CD4-positive, alpha-beta memory T cell (primary cell): ENCODE measurements at regions not wholly inside any gene's neighbourhood (a gene's known extent, or its start where the extent isn't known, plus 50 kb on each side); places are given as distances from the start of the nearest gene placed in this dataset.
A peak's percentile ranks its signal among the peaks of the same experiment; 100 is the strongest.
"Not testable (repeated sequence)": the region's sequence is repeated elsewhere in the genome, so short reads cannot be mapped to it uniquely, and the experiment has no call there.

Experiments
- CTCF ChIA-PET: fragments of 350-600 bp; sonication (Branson Sonifier 250); formaldehyde crosslinking; loops from one replicate; lab custom pipeline; 2021; ENCODE audit warnings: inconsistent platforms; ENCODE audit not compliant: partially characterized antibody; lab: Charles Lee
- POLR2A ChIA-PET: fragments of 350-600 bp; sonication (Branson Sonifier 250); formaldehyde crosslinking; loops from one replicate; lab custom pipeline; 2021; ENCODE audit not compliant: partially characterized antibody; lab: Charles Lee
- DNase-seq, 5 donors: peaks; one replicate each; pipeline versions ENCODE4 v3.0.0 to v3.0.0-alpha.2; 2020 to 2022; ENCODE audit warnings: mixed read lengths in 1 of 5
- H3K27ac ChIP-seq: one replicate; pipeline ENCODE4 v1.7.0; 2013; ENCODE audit warnings: low read depth, low read length
- H3K27me3 ChIP-seq: 2 replicates; pipeline ENCODE4 v1.7.0; 2013; ENCODE audit warnings: mild to moderate bottlenecking, low read length, moderate library complexity; ENCODE audit not compliant: insufficient read depth
- H3K36me3 ChIP-seq: 2 replicates; pipeline ENCODE4 v1.7.0; 2013; ENCODE audit warnings: mild to moderate bottlenecking, low read length, moderate library complexity; ENCODE audit not compliant: insufficient read depth
- H3K4me1 ChIP-seq: 2 replicates; pipeline ENCODE4 v1.7.0; 2013; ENCODE audit warnings: mild to moderate bottlenecking, low read length, moderate library complexity; ENCODE audit not compliant: insufficient read depth
- H3K4me3 ChIP-seq, 2 donors: one replicate each; pipeline ENCODE4 v1.7.0; 2013; ENCODE audit warnings: low read length in 2 of 2, mild to moderate bottlenecking in 1 of 2
- H3K9me3 ChIP-seq, 2 donors: one replicate each; pipeline ENCODE4 v1.7.0; 2013; ENCODE audit warnings: low read length in 2 of 2, control low read depth in 1 of 2; ENCODE audit not compliant: control insufficient read depth in 1 of 2
- H3K27ac Mint-ChIP-seq, 7 donors: one replicate each; pipeline ENCODE4 v1.8.0; 2020 to 2021; ENCODE audit warnings: mixed read lengths in 7 of 7, mild to moderate bottlenecking in 6 of 7, inconsistent platforms in 3 of 7, moderate library complexity in 3 of 7
- H3K27me3 Mint-ChIP-seq, 2 donors: one replicate each; pipeline ENCODE4 v1.8.0; 2020 to 2021; ENCODE audit warnings: mixed read lengths in 2 of 2
- H3K36me3 Mint-ChIP-seq, 2 donors: one replicate each; pipeline ENCODE4 v1.8.0; 2020 to 2021; ENCODE audit warnings: mixed read lengths in 2 of 2, inconsistent platforms in 1 of 2, mild to moderate bottlenecking in 1 of 2
- H3K4me1 Mint-ChIP-seq, 4 donors: one replicate each; pipeline ENCODE4 v1.8.0; 2020 to 2021; ENCODE audit warnings: mixed read lengths in 4 of 4, mild to moderate bottlenecking in 1 of 4
- H3K4me3 Mint-ChIP-seq, 8 donors: one replicate each; pipeline ENCODE4 v1.8.0; 2020 to 2021; ENCODE audit warnings: mixed read lengths in 8 of 8, mild to moderate bottlenecking in 7 of 8, moderate library complexity in 6 of 8, inconsistent platforms in 3 of 8
- H3K9me3 Mint-ChIP-seq, 8 donors: one replicate each; pipeline ENCODE4 v1.8.0; 2020 to 2021; ENCODE audit warnings: mixed read lengths in 8 of 8, mild to moderate bottlenecking in 5 of 8, inconsistent platforms in 3 of 8, moderate library complexity in 1 of 8
- intact Hi-C: fragments of 100-400 bp; cut with micrococcal nuclease; formaldehyde crosslinking; loops from one replicate; pipeline ENCODE4 v1.15.1; 2023

- H3K4me1 ChIP-seq: no peaks in the 10 kb centered on the region
- Mint-ChIP-seq H3K27me3 (no peaks in the 10 kb centered on the region), H3K36me3 (no peaks in the 10 kb centered on the region), H3K27ac (no peak overlapping the region), H3K4me3 (no peak overlapping the region), H3K9me3 (peaks cover 0 to 1% (median 0%) of the 10 kb centered on the region in 8 donors), H3K4me1 (peaks cover 0 to 9% (median 7%) of the 10 kb centered on the region in 4 donors)
- POLR2A ChIA-PET: no interaction called here
- H3K27me3 ChIP-seq: no peaks in the 10 kb centered on the region
- H3K4me3 ChIP-seq: no peak overlapping the region
- H3K27ac ChIP-seq: no peak overlapping the region
- H3K36me3 ChIP-seq: no peaks in the 10 kb centered on the region
- no peaks in the 10 kb centered on the region for H3K9me3 ChIP-seq
- CTCF ChIA-PET: interaction anchor here (1.6 kb wide), 1 partner anchor 9 kb away, joined by 3 read pairs; no protein-coding TSS in a partner anchor
- intact Hi-C loops: no loop called here
- no peak for DNase-seq
These were observed 56.5 kb upstream of the PAPSS2 start for GRCh38 chr10:87603196-87603595.

GRCh38 chr10:87603769-87604168, 55.9 kb upstream of the PAPSS2 start:
- no peak overlapping the region for H3K27ac Mint-ChIP-seq
- ChIA-PET POLR2A (no interaction called here), CTCF (interaction anchor here (1.6 kb wide), 1 partner anchor 10 kb away, joined by 3 read pairs; no protein-coding TSS in a partner anchor)
- no peak overlapping the region for H3K27ac ChIP-seq
- H3K9me3 ChIP-seq: no peaks in the 10 kb centered on the region
- H3K27me3 ChIP-seq: no peaks in the 10 kb centered on the region
- no peaks in the 10 kb centered on the region for H3K4me1 ChIP-seq
- no peak overlapping the region for H3K4me3 ChIP-seq
- H3K27me3 Mint-ChIP-seq: no peaks in the 10 kb centered on the region
- H3K4me3 Mint-ChIP-seq: no peak overlapping the region
- no peaks in the 10 kb centered on the region for H3K36me3 Mint-ChIP-seq
- no peak for DNase-seq
- intact Hi-C loops: no loop called here
- H3K36me3 ChIP-seq: no peaks in the 10 kb centered on the region
- H3K9me3 Mint-ChIP-seq: peaks cover 0 to 1% (median 0%) of the 10 kb centered on the region in 8 donors
- H3K4me1 Mint-ChIP-seq: peaks cover 0 to 9% (median 7%) of the 10 kb centered on the region in 4 donors

GRCh38 chr10:87605628-87606251, 53.9 kb upstream of the PAPSS2 start:
- Mint-ChIP-seq H3K27ac (no peak overlapping the region), H3K27me3 (peaks cover 0 to 2% of the 10 kb centered on the region in 2 donors), H3K4me3 (no peak overlapping the region), H3K9me3 (peaks cover 0 to 2% (median 0%) of the 10 kb centered on the region in 8 donors), H3K36me3 (no peaks in the 10 kb centered on the region), H3K4me1 (peaks cover 0 to 9% (median 7%) of the 10 kb centered on the region in 4 donors)
- Histone ChIP-seq H3K36me3 (no peaks in the 10 kb centered on the region), H3K27me3 (no peaks in the 10 kb centered on the region), H3K4me3 (no peak overlapping the region), H3K27ac (no peak overlapping the region), H3K4me1 (no peaks in the 10 kb centered on the region), H3K9me3 (no peaks in the 10 kb centered on the region)
- no peak for DNase-seq
- ChIA-PET POLR2A (no interaction called here), CTCF (no interaction called here)
- intact Hi-C loops: no loop called here

GRCh38 chr10:87608756-87609155, 50.9 kb upstream of the PAPSS2 start:
- intact Hi-C loops: no loop called here
- no peaks in the 10 kb centered on the region for H3K4me1 ChIP-seq
- no peaks in the 10 kb centered on the region for H3K4me1 Mint-ChIP-seq
- ChIA-PET CTCF (no interaction called here), POLR2A (no interaction called here)
- H3K9me3 ChIP-seq: no peaks in the 10 kb centered on the region
- no peak overlapping the region for H3K27ac Mint-ChIP-seq
- peaks cover 0 to 8% (median 3%) of the 10 kb centered on the region in 8 donors for H3K9me3 Mint-ChIP-seq
- H3K27me3 Mint-ChIP-seq: peaks cover 0 to 2% of the 10 kb centered on the region in 2 donors
- H3K27ac ChIP-seq: no peak overlapping the region
- no peaks in the 10 kb centered on the region for H3K36me3 ChIP-seq
- H3K36me3 Mint-ChIP-seq: no peaks in the 10 kb centered on the region
- H3K4me3 Mint-ChIP-seq: peak overlapping the region in 1 of 8 donors; percentile 0
- DNase-seq: no peak
- H3K27me3 ChIP-seq: no peaks in the 10 kb centered on the region
- no peak overlapping the region for H3K4me3 ChIP-seq

GRCh38 chr10:87609563-87609962, 50.1 kb upstream of the PAPSS2 start:
- H3K27ac ChIP-seq, H3K27me3 Mint-ChIP-seq, CTCF ChIA-PET, DNase-seq, H3K4me3 ChIP-seq, H3K9me3 ChIP-seq, H3K4me1 ChIP-seq, H3K27me3 ChIP-seq, intact Hi-C loops, H3K36me3 ChIP-seq, H3K9me3 Mint-ChIP-seq, H3K36me3 Mint-ChIP-seq, POLR2A ChIA-PET, H3K4me1 Mint-ChIP-seq, H3K4me3 Mint-ChIP-seq, H3K27ac Mint-ChIP-seq: not testable (repeated sequence)
